Chondrocyte (in vitro differentiated cells): ENCODE measurements at regions not wholly inside any gene's neighbourhood (a gene's known extent, or its start where the extent isn't known, plus 50 kb on each side); places are given as distances from the start of the nearest gene placed in this dataset.

Experiments
- DNase-seq: peaks from one replicate; pipeline ENCODE4 v3.0.0; 2021; ENCODE audit warnings: mixed read lengths, low spot score
- H3K27ac Mint-ChIP-seq: one replicate; pipeline ENCODE4 v1.8.0; 2021; ENCODE audit warnings: mild to moderate bottlenecking, moderate library complexity, mixed read lengths; ENCODE audit not compliant: unreplicated experiment
- H3K27me3 Mint-ChIP-seq: 2 replicates; pipeline ENCODE4 v1.8.0; 2021; ENCODE audit warnings: low read depth, mixed read lengths
- H3K36me3 Mint-ChIP-seq: 2 replicates; pipeline ENCODE4 v1.8.0; 2021; ENCODE audit warnings: low read depth, mixed read lengths
- H3K4me1 Mint-ChIP-seq: 2 replicates; pipeline ENCODE4 v1.8.0; 2021; ENCODE audit warnings: low read depth, mild to moderate bottlenecking, mixed read lengths
- H3K4me3 Mint-ChIP-seq: one replicate; pipeline ENCODE4 v1.8.0; 2021; ENCODE audit warnings: mild to moderate bottlenecking, moderate library complexity, mixed read lengths; ENCODE audit not compliant: unreplicated experiment
- H3K9me3 Mint-ChIP-seq: 2 replicates; pipeline ENCODE4 v1.8.0; 2021; ENCODE audit warnings: low read depth, mixed read lengths
- CTCF ChIP-seq: fragments of 200-600 bp; sonication (generic); IDR thresholded peaks from 2 replicates; pipeline ENCODE4 v1.5.0; 2021; ENCODE audit warnings: antibody characterized with exemption, mild to moderate bottlenecking, moderate library complexity

GRCh38 chr9:73474002-73474600 is 322.4 kb downstream of the ANXA1 start:
- peaks cover 8% of the 10 kb centered on the region for H3K9me3 Mint-ChIP-seq
- no peak for TF ChIP-seq CTCF
- H3K36me3 Mint-ChIP-seq: no peaks in the 10 kb centered on the region
- DNase-seq: no peak
- no peak overlapping the region for H3K27ac Mint-ChIP-seq
- peaks cover 7% of the 10 kb centered on the region for H3K27me3 Mint-ChIP-seq
- H3K4me3 Mint-ChIP-seq: no peak overlapping the region
- no peaks in the 10 kb centered on the region for H3K4me1 Mint-ChIP-seq

GRCh38 chr9:73474625-73475024 is 323.0 kb downstream of the ANXA1 start:
- TF ChIP-seq CTCF: no peak
- Mint-ChIP-seq H3K4me3 (no peak overlapping the region), H3K27ac (no peak overlapping the region), H3K27me3 (peaks cover 6% of the 10 kb centered on the region), H3K9me3 (peaks cover 8% of the 10 kb centered on the region), H3K4me1 (no peaks in the 10 kb centered on the region), H3K36me3 (no peaks in the 10 kb centered on the region)
- no peak for DNase-seq

- Mint-ChIP-seq H3K27me3 (peaks cover 4% of the 10 kb centered on the region), H3K4me1 (no peaks in the 10 kb centered on the region), H3K36me3 (no peaks in the 10 kb centered on the region), H3K4me3 (no peak overlapping the region), H3K9me3 (peaks cover 16% of the 10 kb centered on the region), H3K27ac (no peak overlapping the region)
- DNase-seq: no peak
- no peak for TF ChIP-seq CTCF
These were observed 343.2 kb downstream of the ANXA1 start for GRCh38 chr9:73494894-73495293.

GRCh38 chr9:73497796-73498195 is 346.1 kb downstream of the ANXA1 start:
- Mint-ChIP-seq H3K27ac (no peak overlapping the region), H3K9me3 (peaks cover 10% of the 10 kb centered on the region), H3K27me3 (peaks cover 4% of the 10 kb centered on the region), H3K4me3 (no peak overlapping the region), H3K4me1 (no peaks in the 10 kb centered on the region), H3K36me3 (no peaks in the 10 kb centered on the region)
- DNase-seq: no peak
- TF ChIP-seq CTCF: no peak

GRCh38 chr9:73515216-73515615 is 363.6 kb downstream of the ANXA1 start:
- Mint-ChIP-seq H3K4me1 (no peaks in the 10 kb centered on the region), H3K27me3 (peaks cover 6% of the 10 kb centered on the region), H3K36me3 (no peaks in the 10 kb centered on the region), H3K27ac (no peak overlapping the region), H3K4me3 (no peak overlapping the region), H3K9me3 (no peaks in the 10 kb centered on the region)
- no peak for TF ChIP-seq CTCF
- no peak for DNase-seq
